H9 (cell line): ENCODE measurements at regions not wholly inside any gene's neighbourhood (a gene's known extent, or its start where the extent isn't known, plus 50 kb on each side); places are given as distances from the start of the nearest gene placed in this dataset.

Source experiments
- DNase-seq: peaks from one replicate; pipeline ENCODE4 v3.0.0-alpha.2; 2017
- H2AFZ ChIP-seq: one replicate; pipeline ENCODE4 v1.6.1; 2013; ENCODE audit warnings: mild to moderate bottlenecking, low read length, control low read depth, moderate library complexity
- H2AK5ac ChIP-seq: 2 replicates; pipeline ENCODE4 v1.6.1; 2013; ENCODE audit warnings: low read length, control low read depth, mixed read lengths; ENCODE audit not compliant: insufficient read length
- H2BK120ac ChIP-seq: one replicate; pipeline ENCODE4 v1.6.1; 2013; ENCODE audit warnings: low read depth, mild to moderate bottlenecking, low read length, control low read depth, inconsistent platforms; ENCODE audit not compliant: poor library complexity, severe bottlenecking
- H2BK12ac ChIP-seq: 2 replicates; pipeline ENCODE4 v1.6.1; 2013; ENCODE audit warnings: low read length, control low read depth, mixed read lengths, low read depth; ENCODE audit not compliant: insufficient read length
- H2BK15ac ChIP-seq: 2 replicates; pipeline ENCODE4 v1.6.1; 2013; ENCODE audit warnings: low read depth, low read length, control low read depth
- H2BK20ac ChIP-seq: one replicate; pipeline ENCODE4 v1.6.1; 2013; ENCODE audit warnings: low read depth, mild to moderate bottlenecking, low read length, control low read depth, inconsistent platforms; ENCODE audit not compliant: poor library complexity, severe bottlenecking
- H2BK5ac ChIP-seq: 2 replicates; pipeline ENCODE4 v1.6.1; 2013; ENCODE audit warnings: low read length, control low read depth, mixed read lengths; ENCODE audit not compliant: insufficient read length
- H3K14ac ChIP-seq: 2 replicates; pipeline ENCODE4 v1.6.1; 2013; ENCODE audit warnings: low read length, control low read depth; ENCODE audit not compliant: insufficient read depth
- H3K18ac ChIP-seq: 2 replicates; pipeline ENCODE4 v1.6.1; 2013; ENCODE audit warnings: low read depth, mild to moderate bottlenecking, mixed read lengths, low read length, control low read depth; ENCODE audit not compliant: insufficient read length
- H3K23ac ChIP-seq: 2 replicates; pipeline ENCODE4 v1.6.1; 2013; ENCODE audit warnings: low read length, control low read depth, mixed read lengths, low read depth; ENCODE audit not compliant: insufficient read length
- H3K23me2 ChIP-seq: 2 replicates; pipeline ENCODE4 v1.6.1; 2013; ENCODE audit warnings: low read depth, mild to moderate bottlenecking, mixed read lengths, low read length, control low read depth; ENCODE audit not compliant: insufficient read length, poor library complexity, severe bottlenecking
- H3K27ac ChIP-seq: 2 replicates; pipeline ENCODE4 v1.5.1; 2013; ENCODE audit warnings: low read length, control low read depth, mixed read lengths, low read depth; ENCODE audit not compliant: insufficient read length
- H3K27me3 ChIP-seq: 2 replicates; pipeline ENCODE4 v1.6.1; 2013; ENCODE audit warnings: low read length, control low read depth, inconsistent platforms; ENCODE audit not compliant: insufficient read depth
- H3K4ac ChIP-seq: 2 replicates; pipeline ENCODE4 v1.6.1; 2013; ENCODE audit warnings: low read depth, mild to moderate bottlenecking, control low read depth, inconsistent platforms, low read length, moderate library complexity
- H3K4me1 ChIP-seq: 2 replicates; pipeline ENCODE4 v1.6.1; 2013; ENCODE audit warnings: low read length, control low read depth, inconsistent platforms; ENCODE audit not compliant: insufficient read depth
- H3K4me2 ChIP-seq: 2 replicates; pipeline ENCODE4 v1.6.1; 2013; ENCODE audit warnings: low read length, control low read depth, mixed read lengths; ENCODE audit not compliant: insufficient read length, insufficient read depth
- H3K56ac ChIP-seq: 2 replicates; pipeline ENCODE4 v1.6.1; 2013; ENCODE audit warnings: low read depth, mild to moderate bottlenecking, mixed read lengths, low read length, control low read depth; ENCODE audit not compliant: insufficient read length
- H3K79me1 ChIP-seq: 2 replicates; pipeline ENCODE4 v1.6.1; 2013; ENCODE audit warnings: low read depth, mild to moderate bottlenecking, moderate library complexity, low read length, control low read depth, inconsistent platforms; ENCODE audit not compliant: insufficient read depth, poor library complexity, severe bottlenecking
- H3K79me2 ChIP-seq: 2 replicates; pipeline ENCODE4 v1.6.1; 2013; ENCODE audit warnings: low read length, control low read depth, inconsistent platforms; ENCODE audit not compliant: insufficient read depth
- H3K9ac ChIP-seq: 2 replicates; pipeline ENCODE4 v1.6.1; 2013; ENCODE audit warnings: low read length, control low read depth, mixed read lengths; ENCODE audit not compliant: insufficient read length; ENCODE audit errors: extremely low read depth
- H3K9me3 ChIP-seq: one replicate; pipeline ENCODE4 v1.6.1; 2013; ENCODE audit warnings: low read depth, low read length, inconsistent platforms; ENCODE audit not compliant: control insufficient read depth
- H3T11ph ChIP-seq: one replicate; pipeline ENCODE4 v1.6.1; 2013; ENCODE audit warnings: mild to moderate bottlenecking, low read length, control low read depth, inconsistent platforms
- H4K20me1 ChIP-seq: one replicate; pipeline ENCODE4 v1.6.1; 2013; ENCODE audit not compliant: control insufficient read depth, insufficient read length, insufficient read depth
- H4K5ac ChIP-seq: 2 replicates; pipeline ENCODE4 v1.6.1; 2013; ENCODE audit warnings: low read depth, mild to moderate bottlenecking, mixed read lengths, low read length, control low read depth; ENCODE audit not compliant: insufficient read length
- H4K8ac ChIP-seq: replicated peaks from 2 replicates; pipeline ENCODE4 v1.6.1; 2013; ENCODE audit warnings: low read length, control low read depth, mixed read lengths, low read depth; ENCODE audit not compliant: insufficient read length
- H4K91ac ChIP-seq: 2 replicates; pipeline ENCODE4 v1.6.1; 2013; ENCODE audit warnings: low read depth, mild to moderate bottlenecking, moderate library complexity, mixed read lengths, low read length, control low read depth; ENCODE audit not compliant: insufficient read length
- H3K27ac Mint-ChIP-seq, 3 experiments: 2 replicates in 2 of 3; 3 replicates in 1 of 3; pipeline ENCODE4 v1.8.0; 2020 to 2021; ENCODE audit warnings: mixed read lengths in 3 of 3, mild to moderate bottlenecking in 1 of 3, moderate library complexity in 1 of 3
- H3K27me3 Mint-ChIP-seq: 2 replicates; pipeline ENCODE4 v1.8.0; 2021; ENCODE audit warnings: low read depth, mild to moderate bottlenecking, moderate library complexity, mixed read lengths
- H3K36me3 Mint-ChIP-seq, 3 experiments: 2 replicates in 2 of 3; 3 replicates in 1 of 3; pipeline ENCODE4 v1.8.0; 2020 to 2021; ENCODE audit warnings: low read depth in 3 of 3, mixed read lengths in 3 of 3; ENCODE audit not compliant: insufficient read depth in 1 of 3
- H3K4me1 Mint-ChIP-seq, 2 experiments: 2 replicates each; pipeline ENCODE4 v1.8.0; 2020; ENCODE audit warnings: mixed read lengths in 2 of 2
- H3K4me3 Mint-ChIP-seq, 2 experiments: 2 replicates in 1 of 2; 3 replicates in 1 of 2; pipeline ENCODE4 v1.8.0; 2020 to 2021; ENCODE audit warnings: mild to moderate bottlenecking in 2 of 2, mixed read lengths in 2 of 2, moderate library complexity in 1 of 2
- H3K9me3 Mint-ChIP-seq, 2 experiments: 2 replicates in 1 of 2; 3 replicates in 1 of 2; pipeline ENCODE4 v1.8.0; 2020; ENCODE audit warnings: mild to moderate bottlenecking in 2 of 2, mixed read lengths in 2 of 2, moderate library complexity in 1 of 2
- WGBS: extraction: QIAGEN DNeasy Blood & Tissue Kit; methylation state at CpG from one replicate; pipeline ENCODE4 v1.1.7; 2013; ENCODE audit warnings: missing lambda C conversion rate, low lambda C conversion rate, mixed read lengths; ENCODE audit not compliant: insufficient read length; ENCODE audit errors: extremely low coverage; 5-methylcytosine and 5-hydroxymethylcytosine counted together
- TF ChIP-seq, protein P1 (sequence below): fragments of 200-600 bp; sonication (generic); conservative IDR thresholded peaks from 3 replicates; pipeline ENCODE4 v1.8.0; 2021; ENCODE audit warnings: antibody characterized with exemption, mild to moderate bottlenecking

DNA sequence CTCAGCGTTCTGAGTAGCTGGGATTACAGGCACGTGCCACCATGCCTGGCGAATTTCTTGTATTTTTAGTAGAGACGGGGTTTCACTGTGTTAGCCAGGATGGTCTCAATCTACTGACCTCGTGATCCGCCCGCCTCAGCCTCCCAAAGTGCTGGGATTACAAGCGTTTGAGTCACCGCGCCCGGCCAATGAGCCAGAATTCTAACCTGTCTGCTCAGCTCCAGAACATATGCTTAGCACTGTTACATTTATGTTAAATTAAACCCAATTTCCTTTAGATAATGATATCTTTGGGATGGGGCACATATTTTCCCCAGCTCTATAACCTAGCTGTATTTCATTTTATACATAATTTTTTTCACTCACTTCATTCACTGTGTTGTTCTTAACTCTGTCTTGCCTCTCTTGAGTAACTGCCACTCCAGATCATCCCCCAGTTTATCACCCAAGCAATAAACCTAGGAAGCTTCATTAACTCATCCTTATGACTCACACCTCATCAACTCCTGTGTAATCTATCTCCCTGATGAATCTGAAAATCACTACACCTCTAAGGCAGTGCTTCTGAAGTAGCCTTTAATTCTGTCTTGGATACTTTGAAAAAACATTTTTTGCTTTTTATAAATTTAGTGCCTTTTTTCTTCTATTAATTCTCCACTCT lies 559.7 kb upstream of the ZWINT start:
- H3K14ac ChIP-seq = no peak overlapping the region
- WGBS = no CpG with 5 or more reads among the region's 11 CpGs
- H3K56ac ChIP-seq = no peak overlapping the region
- H2BK5ac ChIP-seq = no peak overlapping the region
- H4K5ac ChIP-seq = no peak overlapping the region
- Mint-ChIP-seq H3K36me3 (peaks cover 2 to 13% (median 4%) of the 10 kb centered on the region in 3 experiments; a peak in 4 of 7 replicates), H3K4me1 (peaks cover 4% of the 10 kb centered on the region in 2 experiments; a peak in 1 of 4 replicates), H3K27me3 (no peaks in the 10 kb centered on the region; the same call in 1 of the 2 replicates), H3K4me3 (no peak overlapping the region), H3K9me3 (peaks cover 7 to 12% of the 10 kb centered on the region in 2 experiments; a peak in 4 of 5 replicates), H3K27ac (no peak overlapping the region)
- no peak overlapping the region for H3K4ac ChIP-seq
- H3K9me3 ChIP-seq = no peaks in the 10 kb centered on the region
- no peak overlapping the region for H3K23ac ChIP-seq
- H4K91ac ChIP-seq = no peak overlapping the region
- no peaks in the 10 kb centered on the region for H3K79me2 ChIP-seq
- H3T11ph ChIP-seq = no peak overlapping the region
- no peak overlapping the region for H3K9ac ChIP-seq
- H2BK12ac ChIP-seq = no peak overlapping the region
- H3K4me2 ChIP-seq = no peak overlapping the region
- no peak overlapping the region for H2BK20ac ChIP-seq
- H4K20me1 ChIP-seq = no peaks in the 10 kb centered on the region
- H2BK120ac ChIP-seq = no peak overlapping the region
- H3K27ac ChIP-seq = no peak overlapping the region
- no peaks in the 10 kb centered on the region for H3K4me1 ChIP-seq
- H2BK15ac ChIP-seq = no peak overlapping the region
- H2AK5ac ChIP-seq = no peak overlapping the region
- TF ChIP-seq, protein P1, sequence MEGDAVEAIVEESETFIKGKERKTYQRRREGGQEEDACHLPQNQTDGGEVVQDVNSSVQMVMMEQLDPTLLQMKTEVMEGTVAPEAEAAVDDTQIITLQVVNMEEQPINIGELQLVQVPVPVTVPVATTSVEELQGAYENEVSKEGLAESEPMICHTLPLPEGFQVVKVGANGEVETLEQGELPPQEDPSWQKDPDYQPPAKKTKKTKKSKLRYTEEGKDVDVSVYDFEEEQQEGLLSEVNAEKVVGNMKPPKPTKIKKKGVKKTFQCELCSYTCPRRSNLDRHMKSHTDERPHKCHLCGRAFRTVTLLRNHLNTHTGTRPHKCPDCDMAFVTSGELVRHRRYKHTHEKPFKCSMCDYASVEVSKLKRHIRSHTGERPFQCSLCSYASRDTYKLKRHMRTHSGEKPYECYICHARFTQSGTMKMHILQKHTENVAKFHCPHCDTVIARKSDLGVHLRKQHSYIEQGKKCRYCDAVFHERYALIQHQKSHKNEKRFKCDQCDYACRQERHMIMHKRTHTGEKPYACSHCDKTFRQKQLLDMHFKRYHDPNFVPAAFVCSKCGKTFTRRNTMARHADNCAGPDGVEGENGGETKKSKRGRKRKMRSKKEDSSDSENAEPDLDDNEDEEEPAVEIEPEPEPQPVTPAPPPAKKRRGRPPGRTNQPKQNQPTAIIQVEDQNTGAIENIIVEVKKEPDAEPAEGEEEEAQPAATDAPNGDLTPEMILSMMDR = no peak
- H2AFZ ChIP-seq = no peak overlapping the region
- no peak for DNase-seq
- no peak overlapping the region for H3K18ac ChIP-seq
- no peak overlapping the region for H4K8ac ChIP-seq
- no peaks in the 10 kb centered on the region for H3K27me3 ChIP-seq
- H3K79me1 ChIP-seq = no peaks in the 10 kb centered on the region
- H3K23me2 ChIP-seq = no peaks in the 10 kb centered on the region
